ENCODE measurements at regions not wholly inside any gene's neighbourhood (a gene's known extent, or its start where the extent isn't known, plus 50 kb on each side); places are given as distances from the start of the nearest gene placed in this dataset.

- no peak for TF ChIP-seq TAF1 (IDR thresholded peaks at IDR 0.05; ENCODE audit: borderline replicate concordance, insufficient read depth, low read length)
- TF ChIP-seq FOXP2 (optimal IDR thresholded peaks at IDR 0.05; ENCODE audit: borderline replicate concordance, extremely low read depth, extremely low read length, insufficient read depth) = no peak
- no peak for TF ChIP-seq POLR2AphosphoS5 (IDR thresholded peaks at IDR 0.05; ENCODE audit: low read depth, low read length)
- no peak for TF ChIP-seq SIN3A (IDR thresholded peaks at IDR 0.05; ENCODE audit: borderline replicate concordance, insufficient read depth, low read length)
- no peak for TF ChIP-seq REST (IDR thresholded peaks at IDR 0.05; ENCODE audit: insufficient read depth in 1 of 2, low read depth in 2 of 2, low read length in 2 of 2)
Observed at GRCh38 chr1:172838680-172839313, 179.9 kb downstream of the FASLG start.

- TF ChIP-seq REST (IDR thresholded peaks at IDR 0.05; ENCODE audit: insufficient read depth in 1 of 2, low read depth in 2 of 2, low read length in 2 of 2) = no peak
- TF ChIP-seq SIN3A (IDR thresholded peaks at IDR 0.05; ENCODE audit: borderline replicate concordance, insufficient read depth, low read length) = no peak
Observed at GRCh38 chr1:172843444-172843843, 184.5 kb downstream of the FASLG start.

- TF ChIP-seq REST (IDR thresholded peaks at IDR 0.05; ENCODE audit: insufficient read depth in 1 of 2, low read depth in 2 of 2, low read length in 2 of 2) (no peak), SIN3A (IDR thresholded peaks at IDR 0.05; ENCODE audit: borderline replicate concordance, insufficient read depth, low read length) (no peak), POLR2AphosphoS5 (IDR thresholded peaks at IDR 0.05; ENCODE audit: low read depth, low read length) (no peak), TAF1 (IDR thresholded peaks at IDR 0.05; ENCODE audit: borderline replicate concordance, insufficient read depth, low read length) (no peak), FOXP2 (optimal IDR thresholded peaks at IDR 0.05; ENCODE audit: borderline replicate concordance, extremely low read depth, extremely low read length, insufficient read depth) (no peak)
Observed at GRCh38 chr1:172845371-172845770, 186.5 kb downstream of the FASLG start.

GRCh38 chr1:172845865-172846264, 187.0 kb downstream of the FASLG start:
- TF ChIP-seq TAF1 (IDR thresholded peaks at IDR 0.05; ENCODE audit: borderline replicate concordance, insufficient read depth, low read length) (no peak), FOXP2 (optimal IDR thresholded peaks at IDR 0.05; ENCODE audit: borderline replicate concordance, extremely low read depth, extremely low read length, insufficient read depth) (no peak)

- TF ChIP-seq SIN3A (IDR thresholded peaks at IDR 0.05; ENCODE audit: borderline replicate concordance, insufficient read depth, low read length) (no peak), POLR2AphosphoS5 (IDR thresholded peaks at IDR 0.05; ENCODE audit: low read depth, low read length) (no peak), TAF1 (IDR thresholded peaks at IDR 0.05; ENCODE audit: borderline replicate concordance, insufficient read depth, low read length) (no peak), FOXP2 (optimal IDR thresholded peaks at IDR 0.05; ENCODE audit: borderline replicate concordance, extremely low read depth, extremely low read length, insufficient read depth) (no peak), REST (IDR thresholded peaks at IDR 0.05; ENCODE audit: insufficient read depth in 1 of 2, low read depth in 2 of 2, low read length in 2 of 2) (no peak)
Observed at GRCh38 chr1:172849653-172850052, 190.8 kb downstream of the FASLG start.
